SK-N-SH treated with all-trans-retinoic acid at 6 μM for 48 hours (cell line): ENCODE measurements at regions not wholly inside any gene's neighbourhood (a gene's known extent, or its start where the extent isn't known, plus 50 kb on each side); places are given as distances from the start of the nearest gene placed in this dataset.

Experiments
- ATAC-seq: fragments of 200-7000 bp; cut with Tn5 transposase; 3 replicates; pipeline ENCODE4 v1.9.1; 2020; ENCODE audit warnings: mild to moderate bottlenecking, moderate library complexity
- ARNTL ChIP-seq: fragments of 450-650 bp; formaldehyde crosslinking; IDR thresholded peaks from 2 replicates; pipeline ENCODE4 v1.5.0; 2020; ENCODE audit warnings: low read depth, mild to moderate bottlenecking, moderate library complexity, borderline replicate concordance
- CSDC2 ChIP-seq: fragments of 250-450 bp; sonication (Bioruptor Pico); IDR thresholded peaks from 2 replicates; pipeline ENCODE4 v1.5.0; 2020; ENCODE audit warnings: mild to moderate bottlenecking, moderate library complexity
- ESRRG ChIP-seq: fragments of 250-450 bp; sonication (Bioruptor Pico); IDR thresholded peaks from 2 replicates; pipeline ENCODE4 v1.6.1; 2021; ENCODE audit warnings: mild to moderate bottlenecking
- GLIS3 ChIP-seq: fragments of 250-450 bp; sonication (Bioruptor Pico); IDR thresholded peaks from 2 replicates; pipeline ENCODE4 v1.5.0; 2020; ENCODE audit warnings: mild to moderate bottlenecking, moderate library complexity
- ISL1 ChIP-seq: fragments of 250-450 bp; sonication (Bioruptor Pico); IDR thresholded peaks from 2 replicates; pipeline ENCODE4 v2.1.2; 2022; ENCODE audit warnings: mild to moderate bottlenecking, moderate library complexity
- OSR1 ChIP-seq: fragments of 250-450 bp; sonication (Bioruptor Pico); IDR thresholded peaks from 2 replicates; pipeline ENCODE4 v1.8.0; 2022; ENCODE audit warnings: moderate library complexity, mild to moderate bottlenecking, inconsistent platforms
- PPARA ChIP-seq: fragments of 250-450 bp; sonication (Bioruptor Pico); IDR thresholded peaks from 2 replicates; pipeline ENCODE4 v1.5.0; 2020; ENCODE audit warnings: mild to moderate bottlenecking, borderline replicate concordance
- SNAI2 ChIP-seq: fragments of 250-450 bp; sonication (Bioruptor Pico); IDR thresholded peaks from 2 replicates; pipeline ENCODE4 v1.5.0; 2020; ENCODE audit warnings: mild to moderate bottlenecking, moderate library complexity
- TCF4 ChIP-seq: fragments of 250-450 bp; sonication (Bioruptor Pico); IDR thresholded peaks from 2 replicates; pipeline ENCODE4 v1.8.0; 2021; ENCODE audit warnings: mild to moderate bottlenecking, moderate library complexity, borderline replicate concordance
- TOX ChIP-seq: fragments of 250-450 bp; sonication (Bioruptor Pico); IDR thresholded peaks from 2 replicates; pipeline ENCODE4 v1.8.0; 2021; ENCODE audit warnings: mild to moderate bottlenecking, moderate library complexity, borderline replicate concordance
- ZC3H10 ChIP-seq: fragments of 250-450 bp; sonication (Bioruptor Pico); IDR thresholded peaks from 2 replicates; pipeline ENCODE4 v1.5.1; 2021; ENCODE audit warnings: mild to moderate bottlenecking, moderate library complexity
- ZFP3 ChIP-seq: fragments of 250-450 bp; sonication (Bioruptor Pico); IDR thresholded peaks from 2 replicates; pipeline ENCODE4 v1.5.0; 2020; ENCODE audit warnings: mild to moderate bottlenecking, moderate library complexity
- ZFP30 ChIP-seq: fragments of 450-650 bp; formaldehyde crosslinking; IDR thresholded peaks from 2 replicates; pipeline ENCODE4 v1.5.0; 2022; ENCODE audit warnings: mild to moderate bottlenecking, moderate library complexity
- ZNF565 ChIP-seq: fragments of 450-650 bp; formaldehyde crosslinking; conservative IDR thresholded peaks from 2 replicates; pipeline ENCODE4 v1.5.0; 2020; ENCODE audit warnings: low read depth, mild to moderate bottlenecking, moderate library complexity
- ZNF70 ChIP-seq: fragments of 450-650 bp; formaldehyde crosslinking; IDR thresholded peaks from 2 replicates; pipeline ENCODE4 v1.5.0; 2020; ENCODE audit warnings: mild to moderate bottlenecking, moderate library complexity
- ZNF8 ChIP-seq: fragments of 450-650 bp; formaldehyde crosslinking; IDR thresholded peaks from 2 replicates; pipeline ENCODE4 v1.5.0; 2020; ENCODE audit warnings: mild to moderate bottlenecking, moderate library complexity
- TF ChIP-seq, protein P1 (sequence below): fragments of 250-450 bp; sonication (Bioruptor Pico); IDR thresholded peaks from 2 replicates; pipeline ENCODE4 v1.8.0; 2020; ENCODE audit warnings: mild to moderate bottlenecking, moderate library complexity, borderline replicate concordance
- TF ChIP-seq, protein P2 (sequence below): fragments of 250-450 bp; sonication (Bioruptor Pico); IDR thresholded peaks from 2 replicates; pipeline ENCODE4 v1.8.0; 2021; ENCODE audit warnings: low read depth, mild to moderate bottlenecking, moderate library complexity, borderline replicate concordance
- TF ChIP-seq, protein P3 (sequence below): fragments of 250-450 bp; sonication (Bioruptor Pico); IDR thresholded peaks from 2 replicates; pipeline ENCODE4 v1.5.1; 2020; ENCODE audit warnings: low read depth, mild to moderate bottlenecking, moderate library complexity
- TF ChIP-seq, protein P4 (sequence below): fragments of 250-450 bp; sonication (Bioruptor Pico); IDR thresholded peaks from 2 replicates; pipeline ENCODE4 v1.5.0; 2020; ENCODE audit warnings: mild to moderate bottlenecking, moderate library complexity
- TF ChIP-seq, protein P5 (sequence below): fragments of 250-450 bp; sonication (Bioruptor Pico); IDR thresholded peaks from 2 replicates; pipeline ENCODE4 v1.5.1; 2021; ENCODE audit warnings: mild to moderate bottlenecking, moderate library complexity

DNA sequence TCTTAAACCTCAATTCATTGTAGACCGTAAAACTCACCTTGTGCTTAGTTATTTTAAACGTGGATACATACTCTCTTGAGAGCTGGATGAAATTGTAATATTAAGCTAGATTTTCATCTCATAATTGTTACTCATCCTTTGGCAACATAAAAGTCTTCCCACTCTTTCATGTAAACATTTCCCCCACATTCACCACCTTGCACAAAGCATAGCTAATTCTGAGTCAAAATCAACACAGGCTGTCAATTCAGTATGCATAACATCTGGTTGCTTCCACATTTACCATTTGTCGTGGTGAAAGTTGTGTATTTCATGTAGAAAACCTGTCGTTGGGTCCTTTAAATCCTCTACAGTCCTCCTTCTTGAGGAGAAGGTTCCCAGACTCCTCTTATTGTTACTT, 524.6 kb downstream of the OTOL1 start (continued):
- TF ChIP-seq, protein P1, sequence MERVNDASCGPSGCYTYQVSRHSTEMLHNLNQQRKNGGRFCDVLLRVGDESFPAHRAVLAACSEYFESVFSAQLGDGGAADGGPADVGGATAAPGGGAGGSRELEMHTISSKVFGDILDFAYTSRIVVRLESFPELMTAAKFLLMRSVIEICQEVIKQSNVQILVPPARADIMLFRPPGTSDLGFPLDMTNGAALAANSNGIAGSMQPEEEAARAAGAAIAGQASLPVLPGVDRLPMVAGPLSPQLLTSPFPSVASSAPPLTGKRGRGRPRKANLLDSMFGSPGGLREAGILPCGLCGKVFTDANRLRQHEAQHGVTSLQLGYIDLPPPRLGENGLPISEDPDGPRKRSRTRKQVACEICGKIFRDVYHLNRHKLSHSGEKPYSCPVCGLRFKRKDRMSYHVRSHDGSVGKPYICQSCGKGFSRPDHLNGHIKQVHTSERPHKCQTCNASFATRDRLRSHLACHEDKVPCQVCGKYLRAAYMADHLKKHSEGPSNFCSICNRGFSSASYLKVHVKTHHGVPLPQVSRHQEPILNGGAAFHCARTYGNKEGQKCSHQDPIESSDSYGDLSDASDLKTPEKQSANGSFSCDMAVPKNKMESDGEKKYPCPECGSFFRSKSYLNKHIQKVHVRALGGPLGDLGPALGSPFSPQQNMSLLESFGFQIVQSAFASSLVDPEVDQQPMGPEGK (CRISPR knock-in tag), result no peak
- no peak for TF ChIP-seq ZFP3 (CRISPR knock-in tag)
- no peak for TF ChIP-seq ZNF565 (CRISPR knock-in tag)
- no peak for TF ChIP-seq ESRRG
- no peak for TF ChIP-seq GLIS3 (CRISPR knock-in tag)
- TF ChIP-seq, all 23 proteins: peak for 0

DNA sequence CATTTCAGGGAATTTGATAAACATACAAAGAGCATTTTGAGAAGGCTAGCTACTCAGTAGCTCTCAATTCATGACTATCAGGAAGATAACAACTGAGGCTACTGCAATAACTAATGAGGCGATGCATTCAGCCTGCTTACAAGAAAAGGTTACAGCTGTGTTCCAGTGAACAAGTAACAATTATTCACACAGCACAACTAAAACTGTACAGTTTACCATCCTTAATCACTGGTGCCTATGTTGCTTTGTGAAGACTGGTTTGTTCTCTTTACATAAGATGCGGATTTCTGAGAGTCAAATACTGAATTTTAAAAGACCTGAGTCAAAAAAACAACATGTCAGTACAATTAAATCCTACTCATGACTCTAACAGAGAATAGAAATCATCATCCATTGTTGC, 526.3 kb downstream of the OTOL1 start:
- no peak for ATAC-seq
- TF ChIP-seq ZFP30 (CRISPR knock-in tag) (no peak), GLIS3 (CRISPR knock-in tag) (no peak), TOX (no peak), ZNF8 (CRISPR knock-in tag) (no peak), ZNF70 (CRISPR knock-in tag) (no peak), SNAI2 (no peak), ZC3H10 (no peak)
- TF ChIP-seq, protein P2, sequence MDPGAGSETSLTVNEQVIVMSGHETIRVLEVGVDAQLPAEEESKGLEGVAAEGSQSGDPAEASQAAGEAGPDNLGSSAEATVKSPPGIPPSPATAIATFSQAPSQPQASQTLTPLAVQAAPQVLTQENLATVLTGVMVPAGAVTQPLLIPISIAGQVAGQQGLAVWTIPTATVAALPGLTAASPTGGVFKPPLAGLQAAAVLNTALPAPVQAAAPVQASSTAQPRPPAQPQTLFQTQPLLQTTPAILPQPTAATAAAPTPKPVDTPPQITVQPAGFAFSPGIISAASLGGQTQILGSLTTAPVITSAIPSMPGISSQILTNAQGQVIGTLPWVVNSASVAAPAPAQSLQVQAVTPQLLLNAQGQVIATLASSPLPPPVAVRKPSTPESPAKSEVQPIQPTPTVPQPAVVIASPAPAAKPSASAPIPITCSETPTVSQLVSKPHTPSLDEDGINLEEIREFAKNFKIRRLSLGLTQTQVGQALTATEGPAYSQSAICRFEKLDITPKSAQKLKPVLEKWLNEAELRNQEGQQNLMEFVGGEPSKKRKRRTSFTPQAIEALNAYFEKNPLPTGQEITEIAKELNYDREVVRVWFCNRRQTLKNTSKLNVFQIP, result no peak
- TF ChIP-seq, protein P3, sequence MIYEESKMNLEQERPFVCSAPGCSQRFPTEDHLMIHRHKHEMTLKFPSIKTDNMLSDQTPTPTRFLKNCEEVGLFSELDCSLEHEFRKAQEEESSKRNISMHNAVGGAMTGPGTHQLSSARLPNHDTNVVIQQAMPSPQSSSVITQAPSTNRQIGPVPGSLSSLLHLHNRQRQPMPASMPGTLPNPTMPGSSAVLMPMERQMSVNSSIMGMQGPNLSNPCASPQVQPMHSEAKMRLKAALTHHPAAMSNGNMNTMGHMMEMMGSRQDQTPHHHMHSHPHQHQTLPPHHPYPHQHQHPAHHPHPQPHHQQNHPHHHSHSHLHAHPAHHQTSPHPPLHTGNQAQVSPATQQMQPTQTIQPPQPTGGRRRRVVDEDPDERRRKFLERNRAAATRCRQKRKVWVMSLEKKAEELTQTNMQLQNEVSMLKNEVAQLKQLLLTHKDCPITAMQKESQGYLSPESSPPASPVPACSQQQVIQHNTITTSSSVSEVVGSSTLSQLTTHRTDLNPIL (CRISPR knock-in tag), result no peak
- TF ChIP-seq, protein P4, sequence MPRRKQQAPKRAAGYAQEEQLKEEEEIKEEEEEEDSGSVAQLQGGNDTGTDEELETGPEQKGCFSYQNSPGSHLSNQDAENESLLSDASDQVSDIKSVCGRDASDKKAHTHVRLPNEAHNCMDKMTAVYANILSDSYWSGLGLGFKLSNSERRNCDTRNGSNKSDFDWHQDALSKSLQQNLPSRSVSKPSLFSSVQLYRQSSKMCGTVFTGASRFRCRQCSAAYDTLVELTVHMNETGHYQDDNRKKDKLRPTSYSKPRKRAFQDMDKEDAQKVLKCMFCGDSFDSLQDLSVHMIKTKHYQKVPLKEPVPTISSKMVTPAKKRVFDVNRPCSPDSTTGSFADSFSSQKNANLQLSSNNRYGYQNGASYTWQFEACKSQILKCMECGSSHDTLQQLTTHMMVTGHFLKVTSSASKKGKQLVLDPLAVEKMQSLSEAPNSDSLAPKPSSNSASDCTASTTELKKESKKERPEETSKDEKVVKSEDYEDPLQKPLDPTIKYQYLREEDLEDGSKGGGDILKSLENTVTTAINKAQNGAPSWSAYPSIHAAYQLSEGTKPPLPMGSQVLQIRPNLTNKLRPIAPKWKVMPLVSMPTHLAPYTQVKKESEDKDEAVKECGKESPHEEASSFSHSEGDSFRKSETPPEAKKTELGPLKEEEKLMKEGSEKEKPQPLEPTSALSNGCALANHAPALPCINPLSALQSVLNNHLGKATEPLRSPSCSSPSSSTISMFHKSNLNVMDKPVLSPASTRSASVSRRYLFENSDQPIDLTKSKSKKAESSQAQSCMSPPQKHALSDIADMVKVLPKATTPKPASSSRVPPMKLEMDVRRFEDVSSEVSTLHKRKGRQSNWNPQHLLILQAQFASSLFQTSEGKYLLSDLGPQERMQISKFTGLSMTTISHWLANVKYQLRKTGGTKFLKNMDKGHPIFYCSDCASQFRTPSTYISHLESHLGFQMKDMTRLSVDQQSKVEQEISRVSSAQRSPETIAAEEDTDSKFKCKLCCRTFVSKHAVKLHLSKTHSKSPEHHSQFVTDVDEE, result no peak

DNA sequence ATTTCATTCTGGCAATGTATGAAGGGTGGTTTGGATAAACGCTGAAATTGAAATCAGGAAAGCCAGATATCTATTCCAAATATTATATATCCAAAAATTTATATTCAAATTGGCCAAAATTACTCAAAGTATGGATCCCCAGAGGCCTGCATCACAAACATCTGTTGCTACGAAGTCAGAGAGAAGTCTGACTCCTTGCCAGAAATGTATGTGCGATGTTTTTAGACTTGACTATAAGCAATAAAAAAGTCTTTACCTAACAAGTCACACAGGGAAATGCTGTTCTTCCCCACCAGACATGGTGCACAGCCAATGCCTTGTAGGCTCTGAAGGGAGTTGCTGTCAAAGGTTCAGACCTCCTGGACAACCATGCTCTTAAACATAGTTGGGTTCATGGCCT, 533.1 kb downstream of the OTOL1 start:
- no peak for TF ChIP-seq OSR1 (CRISPR knock-in tag)
- no peak for TF ChIP-seq TCF4 (CRISPR knock-in tag)
- TF ChIP-seq, protein P2, result no peak
- ATAC-seq, result no peak

DNA sequence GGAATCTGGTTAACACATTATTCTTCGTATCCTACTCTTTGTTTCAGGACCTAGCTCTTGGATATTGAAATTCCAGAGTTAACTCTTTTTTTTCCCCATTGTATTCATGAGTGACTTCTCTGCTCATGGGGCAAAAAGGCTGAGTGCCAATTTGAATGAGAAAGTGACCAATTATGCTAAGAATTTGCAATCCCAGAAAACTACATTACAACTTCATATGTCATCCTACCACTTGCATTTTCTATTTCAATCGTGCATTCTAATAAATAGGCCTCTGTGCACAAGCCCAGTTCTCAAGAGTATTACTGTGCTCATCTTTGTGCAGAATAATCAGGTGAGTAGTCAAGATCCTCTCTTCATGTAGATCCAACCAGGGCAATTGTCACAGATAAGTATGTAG, 537.8 kb downstream of the OTOL1 start:
- TF ChIP-seq ARNTL, result no peak
- no peak; the same call in 2 of the 3 replicates for ATAC-seq

DNA sequence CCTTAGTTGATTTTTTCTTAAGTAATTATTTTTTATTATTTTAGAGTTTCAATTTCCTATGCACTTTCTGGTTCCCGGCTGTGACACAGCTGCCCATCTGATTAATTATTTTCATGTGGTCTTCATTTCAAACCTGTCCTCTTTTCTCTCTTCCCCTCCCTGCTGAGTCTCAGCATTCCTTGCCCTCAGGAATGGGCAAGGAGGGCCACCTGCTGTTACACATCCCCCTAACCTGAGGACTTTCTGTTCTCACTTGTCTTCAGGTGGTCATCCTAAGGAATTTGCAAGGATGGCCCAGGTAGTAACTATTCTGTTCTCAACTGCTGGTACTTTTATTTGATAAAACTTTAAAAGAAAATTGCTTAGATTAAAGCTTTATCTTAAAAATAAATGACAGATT, 545.0 kb downstream of the OTOL1 start:
- ATAC-seq, result no peak
- TF ChIP-seq ZC3H10 (no peak), ARNTL (no peak), ESRRG (no peak), ZNF8 (CRISPR knock-in tag) (no peak), OSR1 (CRISPR knock-in tag) (no peak), ZNF70 (CRISPR knock-in tag) (no peak), PPARA (CRISPR knock-in tag) (no peak), ISL1 (CRISPR knock-in tag) (no peak), SNAI2 (no peak), CSDC2 (no peak), TOX (no peak), GLIS3 (CRISPR knock-in tag) (no peak)
- TF ChIP-seq, protein P1 (CRISPR knock-in tag), result no peak
- TF ChIP-seq, protein P5, sequence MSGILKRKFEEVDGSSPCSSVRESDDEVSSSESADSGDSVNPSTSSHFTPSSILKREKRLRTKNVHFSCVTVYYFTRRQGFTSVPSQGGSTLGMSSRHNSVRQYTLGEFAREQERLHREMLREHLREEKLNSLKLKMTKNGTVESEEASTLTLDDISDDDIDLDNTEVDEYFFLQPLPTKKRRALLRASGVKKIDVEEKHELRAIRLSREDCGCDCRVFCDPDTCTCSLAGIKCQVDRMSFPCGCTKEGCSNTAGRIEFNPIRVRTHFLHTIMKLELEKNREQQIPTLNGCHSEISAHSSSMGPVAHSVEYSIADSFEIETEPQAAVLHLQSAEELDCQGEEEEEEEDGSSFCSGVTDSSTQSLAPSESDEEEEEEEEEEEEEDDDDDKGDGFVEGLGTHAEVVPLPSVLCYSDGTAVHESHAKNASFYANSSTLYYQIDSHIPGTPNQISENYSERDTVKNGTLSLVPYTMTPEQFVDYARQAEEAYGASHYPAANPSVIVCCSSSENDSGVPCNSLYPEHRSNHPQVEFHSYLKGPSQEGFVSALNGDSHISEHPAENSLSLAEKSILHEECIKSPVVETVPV (CRISPR knock-in tag), result no peak
